ENCODE measurements at regions not wholly inside any gene's neighbourhood (a gene's known extent, or its start where the extent isn't known, plus 50 kb on each side); places are given as distances from the start of the nearest gene placed in this dataset.

GRCh38 chr3:35849496-35849895, 210.2 kb downstream of the ARPP21 start:
- H3K9me3 ChIP-seq (ENCODE audit: insufficient read depth, low read depth, low read length) = no peaks in the 10 kb centered on the region
- H3K27ac ChIP-seq (ENCODE audit: low read length) = no peak overlapping the region
- no peaks in the 10 kb centered on the region for H3K36me3 ChIP-seq (ENCODE audit: insufficient read depth, low read depth, low read length)
- H3K27me3 ChIP-seq (ENCODE audit: insufficient read depth, low read length) = no peaks in the 10 kb centered on the region
- H3K4me3 ChIP-seq (ENCODE audit: low read length) = no peak overlapping the region
- H3K4me1 ChIP-seq (ENCODE audit: insufficient read depth, low read length) = no peaks in the 10 kb centered on the region
- no peak overlapping the region for H3K9ac ChIP-seq (ENCODE audit: low read depth, low read length)

- Histone ChIP-seq H3K36me3 (ENCODE audit: insufficient read depth, low read depth, low read length) (no peaks in the 10 kb centered on the region), H3K4me1 (ENCODE audit: insufficient read depth, low read length) (no peaks in the 10 kb centered on the region), H3K4me3 (ENCODE audit: low read length) (no peak overlapping the region), H3K27ac (ENCODE audit: low read length) (no peak overlapping the region), H3K9me3 (ENCODE audit: insufficient read depth, low read depth, low read length) (no peaks in the 10 kb centered on the region), H3K9ac (ENCODE audit: low read depth, low read length) (no peak overlapping the region), H3K27me3 (ENCODE audit: insufficient read depth, low read length) (no peaks in the 10 kb centered on the region)
These were observed 210.6 kb downstream of the ARPP21 start for GRCh38 chr3:35849963-35850362.

- Histone ChIP-seq H3K27me3 (ENCODE audit: insufficient read depth, low read length) (no peaks in the 10 kb centered on the region), H3K36me3 (ENCODE audit: insufficient read depth, low read depth, low read length) (no peaks in the 10 kb centered on the region), H3K4me1 (ENCODE audit: insufficient read depth, low read length) (no peaks in the 10 kb centered on the region), H3K4me3 (ENCODE audit: low read length) (no peak overlapping the region), H3K9ac (ENCODE audit: low read depth, low read length) (no peak overlapping the region), H3K27ac (ENCODE audit: low read length) (no peak overlapping the region), H3K9me3 (ENCODE audit: insufficient read depth, low read depth, low read length) (no peaks in the 10 kb centered on the region)
These were observed 217.7 kb downstream of the ARPP21 start for GRCh38 chr3:35857004-35857403.

GRCh38 chr3:35862057-35862456, 222.7 kb downstream of the ARPP21 start:
- Histone ChIP-seq H3K4me1 (ENCODE audit: insufficient read depth, low read length) (no peaks in the 10 kb centered on the region), H3K9ac (ENCODE audit: low read depth, low read length) (no peak overlapping the region), H3K4me3 (ENCODE audit: low read length) (no peak overlapping the region), H3K27ac (ENCODE audit: low read length) (no peak overlapping the region), H3K27me3 (ENCODE audit: insufficient read depth, low read length) (no peaks in the 10 kb centered on the region), H3K9me3 (ENCODE audit: insufficient read depth, low read depth, low read length) (no peaks in the 10 kb centered on the region), H3K36me3 (ENCODE audit: insufficient read depth, low read depth, low read length) (no peaks in the 10 kb centered on the region)

- Histone ChIP-seq H3K36me3 (ENCODE audit: insufficient read depth, low read depth, low read length) (no peaks in the 10 kb centered on the region), H3K9ac (ENCODE audit: low read depth, low read length) (no peak overlapping the region), H3K4me1 (ENCODE audit: insufficient read depth, low read length) (no peaks in the 10 kb centered on the region), H3K9me3 (ENCODE audit: insufficient read depth, low read depth, low read length) (no peaks in the 10 kb centered on the region), H3K27me3 (ENCODE audit: insufficient read depth, low read length) (no peaks in the 10 kb centered on the region), H3K27ac (ENCODE audit: low read length) (no peak overlapping the region), H3K4me3 (ENCODE audit: low read length) (no peak overlapping the region)
These were observed 225.5 kb downstream of the ARPP21 start for GRCh38 chr3:35864871-35865270.

GRCh38 chr3:35867791-35868190, 228.5 kb downstream of the ARPP21 start:
- H3K4me1 ChIP-seq (ENCODE audit: insufficient read depth, low read length) = no peaks in the 10 kb centered on the region
- H3K9ac ChIP-seq (ENCODE audit: low read depth, low read length) = no peak overlapping the region
- H3K4me3 ChIP-seq (ENCODE audit: low read length) = no peak overlapping the region
- no peaks in the 10 kb centered on the region for H3K36me3 ChIP-seq (ENCODE audit: insufficient read depth, low read depth, low read length)
- no peak overlapping the region for H3K27ac ChIP-seq (ENCODE audit: low read length)
- no peaks in the 10 kb centered on the region for H3K27me3 ChIP-seq (ENCODE audit: insufficient read depth, low read length)
- no peaks in the 10 kb centered on the region for H3K9me3 ChIP-seq (ENCODE audit: insufficient read depth, low read depth, low read length)

GRCh38 chr3:35871009-35871408, 231.7 kb downstream of the ARPP21 start:
- Histone ChIP-seq H3K4me1 (ENCODE audit: insufficient read depth, low read length) (no peaks in the 10 kb centered on the region), H3K9ac (ENCODE audit: low read depth, low read length) (no peak overlapping the region), H3K9me3 (ENCODE audit: insufficient read depth, low read depth, low read length) (no peaks in the 10 kb centered on the region), H3K36me3 (ENCODE audit: insufficient read depth, low read depth, low read length) (no peaks in the 10 kb centered on the region), H3K4me3 (ENCODE audit: low read length) (no peak overlapping the region), H3K27ac (ENCODE audit: low read length) (no peak overlapping the region), H3K27me3 (ENCODE audit: insufficient read depth, low read length) (no peaks in the 10 kb centered on the region)

- Histone ChIP-seq H3K27ac (ENCODE audit: low read length) (no peak overlapping the region), H3K4me3 (ENCODE audit: low read length) (no peak overlapping the region), H3K36me3 (ENCODE audit: insufficient read depth, low read depth, low read length) (no peaks in the 10 kb centered on the region), H3K27me3 (ENCODE audit: insufficient read depth, low read length) (no peaks in the 10 kb centered on the region), H3K9me3 (ENCODE audit: insufficient read depth, low read depth, low read length) (peaks cover 4% of the 10 kb centered on the region; the same call in 1 of the 2 replicates), H3K9ac (ENCODE audit: low read depth, low read length) (no peak overlapping the region), H3K4me1 (ENCODE audit: insufficient read depth, low read length) (peaks cover 5% of the 10 kb centered on the region)
These were observed 244.6 kb downstream of the ARPP21 start for GRCh38 chr3:35883929-35884328.

GRCh38 chr3:35894735-35895134, 255.4 kb downstream of the ARPP21 start:
- Histone ChIP-seq H3K36me3 (ENCODE audit: insufficient read depth, low read depth, low read length) (no peaks in the 10 kb centered on the region), H3K9ac (ENCODE audit: low read depth, low read length) (no peak overlapping the region), H3K27me3 (ENCODE audit: insufficient read depth, low read length) (no peaks in the 10 kb centered on the region), H3K9me3 (ENCODE audit: insufficient read depth, low read depth, low read length) (peaks cover 5% of the 10 kb centered on the region; the same call in 1 of the 2 replicates), H3K4me3 (ENCODE audit: low read length) (no peak overlapping the region), H3K27ac (ENCODE audit: low read length) (no peak overlapping the region), H3K4me1 (ENCODE audit: insufficient read depth, low read length) (peaks cover 6% of the 10 kb centered on the region)

GRCh38 chr3:35899245-35899644, 259.9 kb downstream of the ARPP21 start:
- no peak overlapping the region for H3K27ac ChIP-seq (ENCODE audit: low read length)
- H3K4me3 ChIP-seq (ENCODE audit: low read length) = no peak overlapping the region
- H3K9me3 ChIP-seq (ENCODE audit: insufficient read depth, low read depth, low read length) = peaks cover 5% of the 10 kb centered on the region; the same call in 1 of the 2 replicates
- no peak overlapping the region for H3K9ac ChIP-seq (ENCODE audit: low read depth, low read length)
- H3K36me3 ChIP-seq (ENCODE audit: insufficient read depth, low read depth, low read length) = no peaks in the 10 kb centered on the region
- no peaks in the 10 kb centered on the region for H3K27me3 ChIP-seq (ENCODE audit: insufficient read depth, low read length)
- H3K4me1 ChIP-seq (ENCODE audit: insufficient read depth, low read length) = peaks cover 4% of the 10 kb centered on the region; the same call in 1 of the 2 replicates

- Histone ChIP-seq H3K9me3 (ENCODE audit: insufficient read depth, low read depth, low read length) (peaks cover 3% of the 10 kb centered on the region; the same call in 1 of the 2 replicates), H3K27ac (ENCODE audit: low read length) (no peak overlapping the region), H3K27me3 (ENCODE audit: insufficient read depth, low read length) (no peaks in the 10 kb centered on the region), H3K9ac (ENCODE audit: low read depth, low read length) (no peak overlapping the region), H3K36me3 (ENCODE audit: insufficient read depth, low read depth, low read length) (no peaks in the 10 kb centered on the region), H3K4me1 (ENCODE audit: insufficient read depth, low read length) (peaks cover 4% of the 10 kb centered on the region; the same call in 1 of the 2 replicates), H3K4me3 (ENCODE audit: low read length) (no peak overlapping the region)
These were observed 260.8 kb downstream of the ARPP21 start for GRCh38 chr3:35900079-35900478.

GRCh38 chr3:35908366-35909232, 269.3 kb downstream of the ARPP21 start:
- Histone ChIP-seq H3K27ac (ENCODE audit: low read length) (no peak overlapping the region), H3K27me3 (ENCODE audit: insufficient read depth, low read length) (no peaks in the 10 kb centered on the region), H3K36me3 (ENCODE audit: insufficient read depth, low read depth, low read length) (no peaks in the 10 kb centered on the region), H3K4me3 (ENCODE audit: low read length) (no peak overlapping the region), H3K9me3 (ENCODE audit: insufficient read depth, low read depth, low read length) (no peaks in the 10 kb centered on the region), H3K4me1 (ENCODE audit: insufficient read depth, low read length) (peaks cover 5% of the 10 kb centered on the region; the same call in 1 of the 2 replicates), H3K9ac (ENCODE audit: low read depth, low read length) (no peak overlapping the region)

All from iPS-20b (cell line).